ENCODE measurements at regions not wholly inside any gene's neighbourhood (a gene's known extent, or its start where the extent isn't known, plus 50 kb on each side); places are given as distances from the start of the nearest gene placed in this dataset.

DNA sequence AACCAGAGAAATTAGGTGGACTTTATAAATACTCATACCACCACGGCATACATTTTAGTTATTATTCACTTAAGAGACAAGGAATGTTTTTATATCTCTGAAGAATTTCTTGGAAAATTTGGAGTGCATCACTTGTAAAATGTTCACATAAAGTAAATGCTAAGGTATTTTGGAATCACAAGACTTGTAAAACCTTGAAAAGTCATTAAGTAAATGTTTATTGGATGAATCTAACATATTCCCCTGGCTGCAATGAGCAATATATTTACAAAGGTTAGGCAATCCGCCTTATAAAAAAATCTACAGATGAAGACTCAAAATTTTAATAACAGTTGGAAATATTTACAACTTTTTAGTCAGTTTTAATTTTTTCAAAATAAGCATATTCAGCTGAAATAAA lies 287.4 kb upstream of the ALG10 start:
- no peak for TF ChIP-seq CTCF (IDR thresholded peaks at IDR 0.05; ENCODE audit: insufficient read depth, low read length)
- TF ChIP-seq, protein P1, sequence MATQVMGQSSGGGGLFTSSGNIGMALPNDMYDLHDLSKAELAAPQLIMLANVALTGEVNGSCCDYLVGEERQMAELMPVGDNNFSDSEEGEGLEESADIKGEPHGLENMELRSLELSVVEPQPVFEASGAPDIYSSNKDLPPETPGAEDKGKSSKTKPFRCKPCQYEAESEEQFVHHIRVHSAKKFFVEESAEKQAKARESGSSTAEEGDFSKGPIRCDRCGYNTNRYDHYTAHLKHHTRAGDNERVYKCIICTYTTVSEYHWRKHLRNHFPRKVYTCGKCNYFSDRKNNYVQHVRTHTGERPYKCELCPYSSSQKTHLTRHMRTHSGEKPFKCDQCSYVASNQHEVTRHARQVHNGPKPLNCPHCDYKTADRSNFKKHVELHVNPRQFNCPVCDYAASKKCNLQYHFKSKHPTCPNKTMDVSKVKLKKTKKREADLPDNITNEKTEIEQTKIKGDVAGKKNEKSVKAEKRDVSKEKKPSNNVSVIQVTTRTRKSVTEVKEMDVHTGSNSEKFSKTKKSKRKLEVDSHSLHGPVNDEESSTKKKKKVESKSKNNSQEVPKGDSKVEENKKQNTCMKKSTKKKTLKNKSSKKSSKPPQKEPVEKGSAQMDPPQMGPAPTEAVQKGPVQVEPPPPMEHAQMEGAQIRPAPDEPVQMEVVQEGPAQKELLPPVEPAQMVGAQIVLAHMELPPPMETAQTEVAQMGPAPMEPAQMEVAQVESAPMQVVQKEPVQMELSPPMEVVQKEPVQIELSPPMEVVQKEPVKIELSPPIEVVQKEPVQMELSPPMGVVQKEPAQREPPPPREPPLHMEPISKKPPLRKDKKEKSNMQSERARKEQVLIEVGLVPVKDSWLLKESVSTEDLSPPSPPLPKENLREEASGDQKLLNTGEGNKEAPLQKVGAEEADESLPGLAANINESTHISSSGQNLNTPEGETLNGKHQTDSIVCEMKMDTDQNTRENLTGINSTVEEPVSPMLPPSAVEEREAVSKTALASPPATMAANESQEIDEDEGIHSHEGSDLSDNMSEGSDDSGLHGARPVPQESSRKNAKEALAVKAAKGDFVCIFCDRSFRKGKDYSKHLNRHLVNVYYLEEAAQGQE (IDR thresholded peaks at IDR 0.05; ENCODE audit: insufficient replicate concordance, low read depth) = no peak
